IMR-90 (cell line): ENCODE measurements at regions not wholly inside any gene's neighbourhood (a gene's known extent, or its start where the extent isn't known, plus 50 kb on each side); places are given as distances from the start of the nearest gene placed in this dataset.

Source experiments
- ATAC-seq: fragments of 200-7000 bp; cut with Tn5 transposase; 2 replicates; pipeline ENCODE4 v1.9.1; 2020; ENCODE audit warnings: low read depth, mild to moderate bottlenecking, moderate library complexity
- BruUV-seq: library from RNA; stranded (reverse); fragments of 400-500 nt; replicated peaks from 2 replicates; lab custom pipeline; 2021; lab: Mats Ljungman, UMichigan
- CTCF ChIA-PET: fragments of 300-600 bp; formaldehyde crosslinking; extraction: SDS; loops from one replicate; lab custom pipeline; 2021; ENCODE audit warnings: antibody characterized with exemption; lab: Yijun Ruan, JAX
- POLR2A ChIA-PET: fragments of 300-600 bp; sonication (Branson Sonifier 250); formaldehyde crosslinking; loops from one replicate; lab custom pipeline; 2022; ENCODE audit warnings: antibody characterized with exemption; ENCODE audit not compliant: unreplicated experiment; lab: Charles Lee
- DNase-seq: peaks from one replicate; pipeline ENCODE4 v3.0.0; 2013
- H2AFZ ChIP-seq: replicated peaks from 2 replicates; pipeline ENCODE3; 2013; ENCODE audit warnings: low read length, mild to moderate bottlenecking; ENCODE audit not compliant: poor library complexity
- H2AK5ac ChIP-seq: 2 replicates; pipeline ENCODE4 v1.6.1; 2013; ENCODE audit warnings: low read depth, low read length, inconsistent platforms
- H2AK9ac ChIP-seq: replicated peaks from 2 replicates; pipeline ENCODE3; 2013; ENCODE audit warnings: mild to moderate bottlenecking, low read depth, low read length, moderate library complexity; ENCODE audit not compliant: poor library complexity
- H2BK120ac ChIP-seq: 2 replicates; pipeline ENCODE4 v1.6.1; 2013; ENCODE audit warnings: low read depth, low read length, inconsistent platforms
- H2BK15ac ChIP-seq: 3 replicates; pipeline ENCODE4 v1.6.1; 2013; ENCODE audit warnings: low read depth, low read length, inconsistent platforms
- H2BK20ac ChIP-seq: 2 replicates; pipeline ENCODE4 v1.6.1; 2013; ENCODE audit warnings: low read depth, mild to moderate bottlenecking, inconsistent platforms, low read length, moderate library complexity
- H2BK5ac ChIP-seq: 2 replicates; pipeline ENCODE4 v1.6.1; 2013; ENCODE audit warnings: mild to moderate bottlenecking, low read depth, low read length, inconsistent platforms; ENCODE audit not compliant: poor library complexity, severe bottlenecking
- H3K14ac ChIP-seq: replicated peaks from 2 replicates; pipeline ENCODE4 v1.6.1; 2013; ENCODE audit warnings: low read depth, low read length, inconsistent platforms
- H3K18ac ChIP-seq: 2 replicates; pipeline ENCODE4 v1.6.1; 2013; ENCODE audit warnings: low read depth, low read length, control low read depth
- H3K23ac ChIP-seq: 2 replicates; pipeline ENCODE4 v1.6.1; 2013; ENCODE audit warnings: low read depth, low read length, inconsistent platforms
- H3K27ac ChIP-seq: 2 replicates; pipeline ENCODE4 v1.5.1; 2013; ENCODE audit warnings: mild to moderate bottlenecking, control low read depth, low read length; ENCODE audit not compliant: insufficient read depth
- H3K27me3 ChIP-seq: 2 replicates; pipeline ENCODE4 v1.6.1; 2013; ENCODE audit warnings: low read length; ENCODE audit not compliant: control insufficient read depth, insufficient read depth
- H3K36me3 ChIP-seq: 2 replicates; pipeline ENCODE4 v1.6.1; 2013; ENCODE audit warnings: low read length, mixed read lengths; ENCODE audit not compliant: control insufficient read depth, insufficient read depth
- H3K4ac ChIP-seq: 2 replicates; pipeline ENCODE4 v1.6.1; 2013; ENCODE audit warnings: low read depth, low read length, inconsistent platforms
- H3K4me1 ChIP-seq: 2 replicates; pipeline ENCODE4 v1.6.1; 2013; ENCODE audit warnings: low read length, mixed read lengths; ENCODE audit not compliant: control insufficient read depth, insufficient read depth
- H3K4me2 ChIP-seq: 2 replicates; pipeline ENCODE4 v1.6.1; 2013; ENCODE audit warnings: low read depth, mild to moderate bottlenecking, control low read depth, low read length, moderate library complexity
- H3K4me3 ChIP-seq: 2 replicates; pipeline ENCODE4 v1.5.1; 2013; ENCODE audit warnings: low read depth, mild to moderate bottlenecking, control low read depth, low read length, moderate library complexity; ENCODE audit not compliant: insufficient read depth
- H3K56ac ChIP-seq: 2 replicates; pipeline ENCODE4 v1.6.1; 2013; ENCODE audit warnings: low read length, inconsistent platforms; ENCODE audit not compliant: insufficient read depth; ENCODE audit errors: extremely low read depth
- H3K79me1 ChIP-seq, 2 experiments: 2 replicates each; pipeline ENCODE4 v1.6.1; 2013; ENCODE audit warnings: low read length in 2 of 2, inconsistent platforms in 1 of 2, low read depth in 1 of 2
- H3K9ac ChIP-seq: 2 replicates; pipeline ENCODE4 v1.6.1; 2013; ENCODE audit warnings: low read depth, low read length, control low read depth
- H3K9me1 ChIP-seq: 2 replicates; pipeline ENCODE4 v1.6.1; 2013; ENCODE audit warnings: low read length, inconsistent platforms; ENCODE audit not compliant: insufficient read depth
- H3K9me3 ChIP-seq: 2 replicates; pipeline ENCODE4 v1.6.1; 2013; ENCODE audit warnings: low read length; ENCODE audit not compliant: control insufficient read depth, insufficient read depth
- H4K20me1 ChIP-seq: 2 replicates; pipeline ENCODE4 v1.6.1; 2013; ENCODE audit warnings: low read length, inconsistent platforms; ENCODE audit not compliant: insufficient read depth
- H4K5ac ChIP-seq: 2 replicates; pipeline ENCODE4 v1.6.1; 2013; ENCODE audit warnings: mild to moderate bottlenecking, low read depth, low read length, control low read depth
- H4K8ac ChIP-seq, 2 experiments: 2 replicates each; pipeline ENCODE4 v1.6.1; 2013; ENCODE audit warnings: low read depth in 2 of 2, low read length in 2 of 2, control low read depth in 1 of 2, inconsistent platforms in 1 of 2
- H4K91ac ChIP-seq: 2 replicates; pipeline ENCODE4 v1.6.1; 2013; ENCODE audit warnings: low read depth, low read length, inconsistent platforms; ENCODE audit not compliant: insufficient read depth
- MAFK ChIP-seq: IDR thresholded peaks from 2 replicates; pipeline ENCODE4 v1.6.1; 2012; ENCODE audit warnings: low read depth, low read length, improper control_type of control experiment
- MAZ ChIP-seq: IDR thresholded peaks from 2 replicates; pipeline ENCODE4 v1.6.1; 2012; ENCODE audit warnings: low read depth, mild to moderate bottlenecking, low read length, improper control_type of control experiment, moderate library complexity, borderline replicate concordance
- RCOR1 ChIP-seq: IDR thresholded peaks from 2 replicates; pipeline ENCODE4 v1.6.1; 2012; ENCODE audit warnings: mild to moderate bottlenecking, low read length, improper control_type of control experiment; ENCODE audit not compliant: insufficient replicate concordance
- RFX5 ChIP-seq: IDR thresholded peaks from 2 replicates; pipeline ENCODE4 v1.8.0; 2012; ENCODE audit warnings: low read depth, mild to moderate bottlenecking, low read length, moderate library complexity
- USF2 ChIP-seq: fragments of 150-350 bp; IDR thresholded peaks from 2 replicates; pipeline ENCODE4 v1.6.1; 2017; ENCODE audit warnings: mild to moderate bottlenecking, antibody characterized with exemption, low read length, low read depth
- WGBS, 2 experiments: methylation state at CpG; one replicate each; pipeline versions ENCODE4 v1.1.5 to v1.1.7; 2013; ENCODE audit warnings: missing lambda C conversion rate in 2 of 2; ENCODE audit not compliant: insufficient read length in 1 of 2; ENCODE audit errors: extremely low coverage in 2 of 2; 5-methylcytosine and 5-hydroxymethylcytosine counted together
- dilution Hi-C: fragments of 300-500 bp; cut with HindIII; formaldehyde crosslinking; loops from one replicate; pipeline ENCODE4 v1.14.3; 2018; ENCODE audit warnings: low sequenced_read_pairs; ENCODE audit not compliant: unreplicated experiment
- in situ Hi-C: fragments of 300-500 bp; cut with MboI; formaldehyde crosslinking; loops from 3 replicates; pipeline ENCODE4 v1.14.3; 2019; ENCODE audit warnings: low sequenced_read_pairs, inconsistent platforms, mixed read lengths
- intact Hi-C: fragments of 100-400 bp; cut with micrococcal nuclease; formaldehyde crosslinking; loops from 2 replicates; pipeline ENCODE4 v1.10.0; 2022

DNA sequence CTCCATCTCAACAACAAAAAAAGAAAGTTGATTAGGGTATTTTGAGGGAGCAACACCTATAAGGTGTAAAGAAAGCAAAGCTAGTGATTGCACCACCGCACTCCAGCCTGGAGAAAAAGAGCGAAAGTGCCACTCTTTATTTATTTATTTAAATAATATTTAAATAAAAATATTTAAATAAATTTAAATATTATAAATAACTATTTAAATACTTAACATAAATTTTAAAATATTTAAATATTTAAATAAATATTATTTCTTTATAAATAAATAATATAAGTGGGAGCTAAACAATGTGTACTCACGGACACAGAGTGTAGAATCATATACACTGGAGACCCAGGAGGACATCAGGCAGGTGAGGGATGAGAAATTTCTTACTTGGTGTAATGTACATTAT, 64.4 kb upstream of the TRIO start:
- Histone ChIP-seq H2BK15ac (no peak overlapping the region), H3K36me3 (no peaks in the 10 kb centered on the region), H2BK120ac (no peak overlapping the region), H2AK9ac (no peak overlapping the region), H4K20me1 (no peaks in the 10 kb centered on the region), H4K8ac (no peak overlapping the region), H2BK20ac (no peak overlapping the region), H3K27ac (no peak overlapping the region), H3K9me1 (no peaks in the 10 kb centered on the region), H3K4me3 (no peak overlapping the region), H4K91ac (no peak overlapping the region), H3K9ac (no peak overlapping the region), H3K14ac (no peak overlapping the region), H3K23ac (no peak overlapping the region), H3K18ac (no peak overlapping the region), H3K79me1 (no peaks in the 10 kb centered on the region), H2AK5ac (no peak overlapping the region), H3K9me3 (no peaks in the 10 kb centered on the region; the same call in 1 of the 2 replicates), H3K4ac (no peak overlapping the region), H2AFZ (no peak overlapping the region), H4K5ac (no peak overlapping the region), H2BK5ac (no peak overlapping the region), H3K4me1 (no peaks in the 10 kb centered on the region), H3K27me3 (no peaks in the 10 kb centered on the region), H3K56ac (no peak overlapping the region), H3K4me2 (no peak overlapping the region)
- WGBS, 2 experiments = no CpG with 5 or more reads among the region's 3 CpGs
- no TSS peak for BruUV-seq
- intact Hi-C loops = no loop called here
- no peak for TF ChIP-seq RFX5
- no peak for TF ChIP-seq RCOR1
- no peak for TF ChIP-seq MAZ
- TF ChIP-seq USF2 = no peak
- no peak for TF ChIP-seq MAFK
- ATAC-seq (no peak), DNase-seq (no peak)
- CTCF ChIA-PET = no interaction called here
- POLR2A ChIA-PET = no interaction called here
- in situ Hi-C loops = no loop called here
- dilution Hi-C loops = no loop called here
